Uterus (tissue), 2 donors: ENCODE measurements at regions not wholly inside any gene's neighbourhood (a gene's known extent, or its start where the extent isn't known, plus 50 kb on each side); places are given as distances from the start of the nearest gene placed in this dataset.

ENCODE experiments used
- POLR2A ChIP-seq, 2 donors: fragments of 450-650 bp; IDR thresholded peaks; one replicate each; pipeline ENCODE4 v1.6.1; 2016; ENCODE audit warnings: antibody characterized with exemption in 2 of 2, mild to moderate bottlenecking in 1 of 2, moderate library complexity in 1 of 2
- TF ChIP-seq, protein P1 (sequence below), 4 experiments: fragments of 200-600 bp in 2 of 4; fragments of 450-650 bp in 2 of 4; sonication (generic) in 2 of 4; IDR thresholded peaks; one replicate each; pipeline ENCODE4 v1.5.1; 2016 to 2019; ENCODE audit warnings: antibody characterized with exemption in 4 of 4, mild to moderate bottlenecking in 2 of 4, moderate library complexity in 1 of 4

DNA sequence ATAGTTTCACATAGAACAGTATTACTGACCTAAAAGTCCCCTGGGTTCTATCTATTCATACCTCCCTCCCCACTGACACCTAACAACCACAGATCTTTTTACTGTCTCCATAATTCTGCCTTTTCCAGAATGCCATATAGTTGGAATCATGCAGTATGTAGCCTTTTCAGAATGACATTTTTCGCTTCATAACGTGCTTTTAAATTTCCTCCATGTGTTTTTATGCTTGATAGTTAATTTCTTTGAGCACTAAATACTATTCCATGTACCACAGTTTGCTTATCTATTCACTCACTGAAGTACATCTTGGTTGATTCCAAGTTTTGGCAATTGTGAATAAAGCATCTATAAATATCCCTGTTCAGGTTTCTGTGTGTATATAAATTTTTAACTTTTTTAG lies 77.7 kb upstream of the GPR149 start:
- TF ChIP-seq POLR2A (IDR thresholded peaks at IDR 0.05) = no peak
- TF ChIP-seq, protein P1, sequence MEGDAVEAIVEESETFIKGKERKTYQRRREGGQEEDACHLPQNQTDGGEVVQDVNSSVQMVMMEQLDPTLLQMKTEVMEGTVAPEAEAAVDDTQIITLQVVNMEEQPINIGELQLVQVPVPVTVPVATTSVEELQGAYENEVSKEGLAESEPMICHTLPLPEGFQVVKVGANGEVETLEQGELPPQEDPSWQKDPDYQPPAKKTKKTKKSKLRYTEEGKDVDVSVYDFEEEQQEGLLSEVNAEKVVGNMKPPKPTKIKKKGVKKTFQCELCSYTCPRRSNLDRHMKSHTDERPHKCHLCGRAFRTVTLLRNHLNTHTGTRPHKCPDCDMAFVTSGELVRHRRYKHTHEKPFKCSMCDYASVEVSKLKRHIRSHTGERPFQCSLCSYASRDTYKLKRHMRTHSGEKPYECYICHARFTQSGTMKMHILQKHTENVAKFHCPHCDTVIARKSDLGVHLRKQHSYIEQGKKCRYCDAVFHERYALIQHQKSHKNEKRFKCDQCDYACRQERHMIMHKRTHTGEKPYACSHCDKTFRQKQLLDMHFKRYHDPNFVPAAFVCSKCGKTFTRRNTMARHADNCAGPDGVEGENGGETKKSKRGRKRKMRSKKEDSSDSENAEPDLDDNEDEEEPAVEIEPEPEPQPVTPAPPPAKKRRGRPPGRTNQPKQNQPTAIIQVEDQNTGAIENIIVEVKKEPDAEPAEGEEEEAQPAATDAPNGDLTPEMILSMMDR (IDR thresholded peaks at IDR 0.05) = no peak
